HepG2 (cell line): ENCODE measurements at regions not wholly inside any gene's neighbourhood (a gene's known extent, or its start where the extent isn't known, plus 50 kb on each side); places are given as distances from the start of the nearest gene placed in this dataset.

Experiments used
- CENPBD1 ChIP-seq: sonication (generic); formaldehyde crosslinking; IDR thresholded peaks from 2 replicates; pipeline ENCODE4 v1.8.0; 2022; ENCODE audit warnings: missing genetic modification reagents, low read depth, mild to moderate bottlenecking, borderline replicate concordance
- DRAP1 ChIP-seq: IDR thresholded peaks from 2 replicates; pipeline ENCODE4 v1.6.1; 2016; ENCODE audit warnings: missing genetic modification reagents, missing compliant biosample characterization
- FOXP1 ChIP-seq, 2 experiments: fragments of 450-650 bp in 1 of 2; IDR thresholded peaks; 2 replicates each; pipeline ENCODE4 v1.6.1; 2017 to 2018; ENCODE audit warnings: antibody characterized with exemption in 1 of 2
- MAF1 ChIP-seq: sonication (generic); formaldehyde crosslinking; IDR thresholded peaks from 2 replicates; pipeline ENCODE4 v1.5.0; 2020; ENCODE audit warnings: missing genetic modification reagents, borderline replicate concordance
- NFAT5 ChIP-seq: sonication (generic); formaldehyde crosslinking; IDR thresholded peaks from 2 replicates; pipeline ENCODE4 v1.4.0; 2020; ENCODE audit warnings: missing genetic modification reagents
- NFKBIZ ChIP-seq: IDR thresholded peaks from 2 replicates; pipeline ENCODE4 v1.6.1; 2018; ENCODE audit warnings: missing genetic modification reagents, missing compliant biosample characterization
- PLSCR1 ChIP-seq: sonication (generic); formaldehyde crosslinking; IDR thresholded peaks from 2 replicates; pipeline ENCODE4 v1.5.0; 2020; ENCODE audit warnings: missing genetic modification reagents, mild to moderate bottlenecking, borderline replicate concordance
- PTBP1 ChIP-seq: fragments of 200-400 bp; formaldehyde crosslinking; IDR thresholded peaks from 2 replicates; pipeline ENCODE4 v1.6.1; 2018; ENCODE audit warnings: low read length, low read depth; ENCODE audit not compliant: poor library complexity, severe bottlenecking
- RBM22 ChIP-seq: fragments of 200-400 bp; formaldehyde crosslinking; optimal IDR thresholded peaks from 2 replicates; pipeline ENCODE3; 2017; ENCODE audit warnings: mild to moderate bottlenecking, low read length, moderate library complexity
- TCF7 ChIP-seq: sonication (generic); IDR thresholded peaks from 2 replicates; pipeline ENCODE4 v1.6.1; 2016; ENCODE audit warnings: antibody characterized with exemption, low read depth
- TRIM24 ChIP-seq: sonication (generic); formaldehyde crosslinking; IDR thresholded peaks from 2 replicates; pipeline ENCODE4 v1.8.0; 2022; ENCODE audit warnings: mild to moderate bottlenecking, missing genetic modification reagents
- ZFP36L2 ChIP-seq: sonication (generic); formaldehyde crosslinking; IDR thresholded peaks from 2 replicates; pipeline ENCODE4 v1.4.0; 2020; ENCODE audit warnings: missing genetic modification reagents
- ZNF224 ChIP-seq: sonication (generic); formaldehyde crosslinking; IDR thresholded peaks from 2 replicates; pipeline ENCODE4 v1.5.0; 2020; ENCODE audit warnings: mild to moderate bottlenecking, missing genetic modification reagents
- ZNF547 ChIP-seq: sonication (generic); formaldehyde crosslinking; IDR thresholded peaks from 2 replicates; pipeline ENCODE4 v1.5.1; 2020; ENCODE audit warnings: mild to moderate bottlenecking, missing genetic modification reagents
- ZNF576 ChIP-seq: sonication (generic); formaldehyde crosslinking; IDR thresholded peaks from 2 replicates; pipeline ENCODE4 v1.4.0; 2020; ENCODE audit warnings: mild to moderate bottlenecking, missing genetic modification reagents
- ZNF660 ChIP-seq: sonication (generic); formaldehyde crosslinking; IDR thresholded peaks from 2 replicates; pipeline ENCODE4 v1.5.1; 2020; ENCODE audit warnings: mild to moderate bottlenecking, low read depth, missing genetic modification reagents, borderline replicate concordance
- ZNF704 ChIP-seq: sonication (generic); formaldehyde crosslinking; IDR thresholded peaks from 2 replicates; pipeline ENCODE4 v1.8.1; 2023; ENCODE audit warnings: mild to moderate bottlenecking, inconsistent platforms, moderate library complexity, missing genetic modification reagents, borderline replicate concordance

GRCh38 chr4:123505095-123506010 lies 108.8 kb downstream of the SPRY1 start (continued):
- TF ChIP-seq NFAT5 (CRISPR knock-in tag), result no peak
- no peak for TF ChIP-seq ZNF576 (CRISPR knock-in tag)
- TF ChIP-seq ZNF547 (CRISPR knock-in tag), result no peak; the same call in 1 of the 2 replicates
- no peak for TF ChIP-seq TRIM24
- TF ChIP-seq CENPBD1 (CRISPR knock-in tag), result 0 out of 2 replicates have a peak, but pooled peaks have one; percentile 54
- no peak for TF ChIP-seq ZFP36L2 (CRISPR knock-in tag)
- no peak for TF ChIP-seq NFKBIZ (CRISPR knock-in tag)
- no peak for TF ChIP-seq FOXP1 (IDR thresholded peaks at IDR 0.05)
- peak; percentile 82 for TF ChIP-seq FOXP1 (CRISPR knock-in tag; IDR thresholded peaks at IDR 0.05)
- TF ChIP-seq DRAP1, result peak; percentile 64; the same call in 1 of the 2 replicates
- TF ChIP-seq ZNF660 (CRISPR knock-in tag), result no peak
- TF ChIP-seq MAF1 (CRISPR knock-in tag), result peak; percentile 25; the same call in 1 of the 2 replicates
- TF ChIP-seq TCF7, result peak; percentile 92
- TF ChIP-seq PTBP1, result peak; percentile 73
- TF ChIP-seq RBM22, result no peak
- no peak for TF ChIP-seq PLSCR1 (CRISPR knock-in tag)
- TF ChIP-seq ZNF224 (CRISPR knock-in tag), result no peak
- peak; percentile 61; the same call in 1 of the 2 replicates for TF ChIP-seq ZNF704
